Muscle of leg (tissue), 3 donors: ENCODE measurements at regions not wholly inside any gene's neighbourhood (a gene's known extent, or its start where the extent isn't known, plus 50 kb on each side); places are given as distances from the start of the nearest gene placed in this dataset.

Experiments used
- DNase-seq: peaks from one replicate; pipeline ENCODE4 v3.0.0; 2013
- H3K27ac ChIP-seq: one replicate; pipeline ENCODE4 v1.5.1; 2013; ENCODE audit warnings: mild to moderate bottlenecking, low read length, control low read depth
- H3K27me3 ChIP-seq: one replicate; pipeline ENCODE4 v1.6.1; 2013; ENCODE audit warnings: low read length; ENCODE audit not compliant: control insufficient read depth, insufficient read depth
- H3K36me3 ChIP-seq: one replicate; pipeline ENCODE4 v1.6.1; 2013; ENCODE audit warnings: low read length; ENCODE audit not compliant: control insufficient read depth, insufficient read depth
- H3K4me1 ChIP-seq: one replicate; pipeline ENCODE4 v1.6.1; 2013; ENCODE audit warnings: low read length; ENCODE audit not compliant: control insufficient read depth, insufficient read depth
- H3K4me3 ChIP-seq: one replicate; pipeline ENCODE4 v1.5.1; 2013; ENCODE audit warnings: low read length, control low read depth
- H3K9me3 ChIP-seq: replicated peaks from 2 replicates; pipeline ENCODE4 v1.6.1; 2013; ENCODE audit warnings: low read depth, low read length; ENCODE audit not compliant: control insufficient read depth
- WGBS: methylation state at CpG from one replicate; pipeline ENCODE4 v1.1.5; 2013; ENCODE audit warnings: missing lambda C conversion rate; ENCODE audit not compliant: insufficient coverage; 5-methylcytosine and 5-hydroxymethylcytosine counted together

DNA sequence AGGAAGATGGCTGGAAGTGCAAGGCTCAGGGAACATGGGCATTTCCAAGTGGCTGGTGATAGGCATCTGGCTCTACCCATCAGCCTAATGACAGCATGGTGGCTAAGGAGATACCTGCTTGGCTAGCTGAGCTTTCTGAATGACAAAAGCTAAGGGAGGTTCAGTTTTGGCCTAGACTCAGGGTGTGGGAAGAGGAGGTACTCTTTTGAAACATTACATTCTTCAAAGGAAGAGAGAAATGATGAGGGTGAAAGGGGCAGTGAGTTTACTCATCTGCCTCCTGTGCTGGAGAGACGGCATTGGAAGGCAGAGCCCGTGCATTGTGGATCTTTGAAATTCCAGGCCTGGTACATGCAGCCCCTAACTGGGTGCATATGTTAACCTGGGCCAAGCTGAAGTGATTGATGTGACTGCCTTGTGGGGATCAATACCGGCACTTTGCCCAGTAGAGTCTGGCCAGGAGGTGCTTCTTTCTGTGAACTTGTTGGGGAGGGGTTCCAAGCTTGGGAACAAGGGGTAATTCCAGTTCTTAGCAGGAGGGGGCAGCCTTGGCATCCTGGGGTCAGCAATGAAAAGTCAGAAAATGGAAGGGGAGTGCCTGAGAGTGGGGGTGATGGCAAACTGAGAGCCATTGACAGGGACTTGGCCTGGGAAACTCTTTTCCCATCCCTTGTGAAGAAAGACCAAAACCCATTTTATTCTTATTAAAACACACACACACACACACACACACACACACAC, 108.6 kb downstream of the ACER2 start:
- no peak overlapping the region for H3K4me3 ChIP-seq
- H3K27ac ChIP-seq: no peak overlapping the region
- H3K27me3 ChIP-seq: no peaks in the 10 kb centered on the region
- H3K36me3 ChIP-seq: no peaks in the 10 kb centered on the region
- no peaks in the 10 kb centered on the region for H3K9me3 ChIP-seq
- DNase-seq: no peak
- WGBS: 64% methylated on average over 3 of the region's 3 CpGs
- peaks cover 4% of the 10 kb centered on the region for H3K4me1 ChIP-seq

- Histone ChIP-seq H3K9me3 (no peaks in the 10 kb centered on the region), H3K27me3 (no peaks in the 10 kb centered on the region), H3K4me1 (peaks cover 8% of the 10 kb centered on the region), H3K36me3 (no peaks in the 10 kb centered on the region), H3K4me3 (no peak overlapping the region), H3K27ac (no peak overlapping the region)
- whole genome bisulfite sequencing: 84% methylated on average over 2 of the region's 4 CpGs
- no peak for DNase-seq
These were observed 107.5 kb downstream of the ACER2 start for GRCh38 chr9:19516348-19516747.

- WGBS: 86% methylated on average over 5 of the region's 7 CpGs
These were observed 105.0 kb downstream of the ACER2 start for GRCh38 chr9:19513671-19514275.

DNA sequence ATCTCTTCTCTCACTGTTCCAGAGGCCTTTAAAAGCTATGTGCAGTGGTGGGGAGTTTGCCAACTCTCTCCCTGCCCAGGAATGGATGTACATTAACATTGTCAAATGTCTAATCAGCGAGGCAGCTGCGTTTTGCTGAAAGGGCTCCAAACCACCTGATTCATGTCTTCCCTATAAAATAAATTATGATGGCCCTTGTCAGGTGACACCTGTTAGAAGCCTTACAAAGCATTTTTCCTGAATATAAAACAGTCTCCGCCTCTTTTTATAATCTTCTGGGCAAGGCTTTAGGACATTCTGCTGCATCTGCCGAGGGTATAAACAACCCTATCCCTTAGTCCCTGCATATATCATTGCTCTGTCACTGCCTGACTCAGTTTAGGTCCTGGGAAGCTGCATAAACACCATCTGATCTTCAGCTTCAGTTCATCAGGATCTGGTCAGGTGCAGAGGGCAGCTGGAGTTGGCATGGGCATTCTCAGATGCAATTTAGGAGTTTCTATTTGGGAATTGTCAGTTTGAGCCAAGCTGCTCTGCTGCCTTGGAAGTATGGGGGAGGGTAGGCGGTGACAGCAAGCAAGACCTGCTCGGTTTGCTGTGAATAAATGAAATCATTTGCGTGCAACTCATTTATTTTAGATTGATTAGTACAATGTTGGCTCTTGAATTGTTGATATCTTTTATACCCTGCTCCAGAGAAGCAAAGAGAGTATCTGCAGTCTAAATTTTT, 103.5 kb downstream of the ACER2 start:
- Histone ChIP-seq H3K27me3 (no peaks in the 10 kb centered on the region), H3K4me1 (peaks cover 8% of the 10 kb centered on the region), H3K36me3 (no peaks in the 10 kb centered on the region), H3K27ac (no peak overlapping the region), H3K9me3 (no peaks in the 10 kb centered on the region), H3K4me3 (no peak overlapping the region)
- DNase-seq: peak; percentile 27
- WGBS: 56% methylated on average over 2 of the region's 7 CpGs

More at GRCh38 chr9:19513671-19514275, 105.0 kb downstream of the ACER2 start:
- H3K4me3 ChIP-seq: no peak overlapping the region
- no peak overlapping the region for H3K27ac ChIP-seq
- DNase-seq: no peak
- H3K36me3 ChIP-seq: no peaks in the 10 kb centered on the region
- no peaks in the 10 kb centered on the region for H3K9me3 ChIP-seq
- H3K27me3 ChIP-seq: no peaks in the 10 kb centered on the region
- H3K4me1 ChIP-seq: peaks cover 8% of the 10 kb centered on the region

DNA sequence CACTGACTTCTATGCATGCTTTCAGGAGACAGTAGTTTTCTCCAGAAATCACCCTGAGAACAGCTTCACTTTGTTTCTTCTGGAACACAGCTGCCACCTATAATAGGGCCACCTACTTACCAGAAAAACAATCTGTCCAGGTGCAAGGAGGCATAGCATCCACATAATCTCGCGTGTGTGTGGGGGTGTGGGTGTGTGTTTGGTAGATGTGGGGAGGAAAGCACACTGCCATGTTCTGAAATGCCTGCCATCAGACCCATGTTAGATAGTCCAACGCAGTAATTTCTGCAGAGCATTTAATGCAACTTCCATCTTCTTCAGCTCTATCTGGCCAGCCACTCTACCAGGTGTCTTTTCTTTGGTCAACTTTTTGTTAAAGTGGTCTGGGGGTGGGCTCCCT, 102.9 kb downstream of the ACER2 start:
- H3K4me1 ChIP-seq: peaks cover 8% of the 10 kb centered on the region

GRCh38 chr9:19510907-19511306, 102.1 kb downstream of the ACER2 start:
- no peaks in the 10 kb centered on the region for H3K36me3 ChIP-seq
- peaks cover 8% of the 10 kb centered on the region for H3K4me1 ChIP-seq
- H3K9me3 ChIP-seq: no peaks in the 10 kb centered on the region
- 83% methylated on average over 1 of the region's 4 CpGs for WGBS
- DNase-seq: no peak
- H3K27me3 ChIP-seq: no peaks in the 10 kb centered on the region
- no peak overlapping the region for H3K27ac ChIP-seq
- H3K4me3 ChIP-seq: no peak overlapping the region

More for the DNA sequence above, 102.9 kb downstream of the ACER2 start:
- H3K36me3 ChIP-seq: no peaks in the 10 kb centered on the region
- no peaks in the 10 kb centered on the region for H3K27me3 ChIP-seq
- H3K27ac ChIP-seq: no peak overlapping the region
- no peak overlapping the region for H3K4me3 ChIP-seq
- WGBS: no CpG with 5 or more reads among the region's 3 CpGs
- DNase-seq: no peak
- H3K9me3 ChIP-seq: no peaks in the 10 kb centered on the region
